Glutamatergic neuron (in vitro differentiated cells): ENCODE measurements at regions not wholly inside any gene's neighbourhood (a gene's known extent, or its start where the extent isn't known, plus 50 kb on each side); places are given as distances from the start of the nearest gene placed in this dataset.
A peak's percentile ranks its signal among the peaks of the same experiment; 100 is the strongest.

Source experiments
- DNase-seq: peaks from one replicate; pipeline ENCODE4 v3.0.0; 2022
- H3K27ac Mint-ChIP-seq: one replicate; pipeline ENCODE4 v1.8.0; 2020; ENCODE audit warnings: mild to moderate bottlenecking, mixed read lengths, inconsistent platforms; ENCODE audit not compliant: unreplicated experiment
- H3K27me3 Mint-ChIP-seq: one replicate; pipeline ENCODE4 v1.8.0; 2020; ENCODE audit warnings: mild to moderate bottlenecking, moderate library complexity, mixed read lengths, inconsistent platforms; ENCODE audit not compliant: unreplicated experiment
- H3K36me3 Mint-ChIP-seq: one replicate; pipeline ENCODE4 v1.8.0; 2020; ENCODE audit warnings: mild to moderate bottlenecking, mixed read lengths, inconsistent platforms; ENCODE audit not compliant: unreplicated experiment
- H3K4me1 Mint-ChIP-seq: one replicate; pipeline ENCODE4 v1.8.0; 2020; ENCODE audit warnings: mild to moderate bottlenecking, low read depth, mixed read lengths, inconsistent platforms; ENCODE audit not compliant: unreplicated experiment
- H3K4me3 Mint-ChIP-seq: one replicate; pipeline ENCODE4 v1.8.0; 2020; ENCODE audit warnings: mild to moderate bottlenecking, mixed read lengths, inconsistent platforms; ENCODE audit not compliant: unreplicated experiment
- H3K9me3 Mint-ChIP-seq: one replicate; pipeline ENCODE4 v1.8.0; 2020; ENCODE audit warnings: mild to moderate bottlenecking, moderate library complexity, mixed read lengths, inconsistent platforms; ENCODE audit not compliant: unreplicated experiment
- TF ChIP-seq, protein P1 (sequence below): fragments of 200-600 bp; sonication (generic); IDR thresholded peaks from one replicate; pipeline ENCODE4 v1.5.0; 2021; ENCODE audit not compliant: partially characterized antibody, unreplicated experiment

DNA sequence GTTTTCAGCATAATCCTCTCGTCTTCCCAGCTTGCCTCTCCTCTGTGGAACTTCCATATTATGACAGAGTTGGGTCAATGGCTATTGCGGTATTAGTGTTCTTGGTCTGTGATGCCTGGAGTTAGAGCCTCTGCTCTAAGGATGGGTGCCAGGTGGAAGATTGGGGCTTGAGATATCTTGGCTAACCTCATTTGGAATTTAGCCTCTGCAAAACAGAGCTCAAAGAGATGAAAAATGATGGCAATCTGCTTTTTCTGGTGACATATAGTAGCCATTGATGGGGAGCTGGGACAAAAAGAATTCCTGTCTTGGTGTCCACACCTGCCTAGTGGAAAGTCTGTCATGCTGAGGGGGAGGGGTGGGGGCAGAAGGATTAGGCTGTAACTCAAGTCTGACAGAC, 152.1 kb downstream of the RPL10L start:
- no peaks in the 10 kb centered on the region for H3K4me1 Mint-ChIP-seq
- H3K9me3 Mint-ChIP-seq: peaks cover 1% of the 10 kb centered on the region
- no peak overlapping the region for H3K27ac Mint-ChIP-seq
- no peaks in the 10 kb centered on the region for H3K27me3 Mint-ChIP-seq
- no peak for DNase-seq
- TF ChIP-seq, protein P1, sequence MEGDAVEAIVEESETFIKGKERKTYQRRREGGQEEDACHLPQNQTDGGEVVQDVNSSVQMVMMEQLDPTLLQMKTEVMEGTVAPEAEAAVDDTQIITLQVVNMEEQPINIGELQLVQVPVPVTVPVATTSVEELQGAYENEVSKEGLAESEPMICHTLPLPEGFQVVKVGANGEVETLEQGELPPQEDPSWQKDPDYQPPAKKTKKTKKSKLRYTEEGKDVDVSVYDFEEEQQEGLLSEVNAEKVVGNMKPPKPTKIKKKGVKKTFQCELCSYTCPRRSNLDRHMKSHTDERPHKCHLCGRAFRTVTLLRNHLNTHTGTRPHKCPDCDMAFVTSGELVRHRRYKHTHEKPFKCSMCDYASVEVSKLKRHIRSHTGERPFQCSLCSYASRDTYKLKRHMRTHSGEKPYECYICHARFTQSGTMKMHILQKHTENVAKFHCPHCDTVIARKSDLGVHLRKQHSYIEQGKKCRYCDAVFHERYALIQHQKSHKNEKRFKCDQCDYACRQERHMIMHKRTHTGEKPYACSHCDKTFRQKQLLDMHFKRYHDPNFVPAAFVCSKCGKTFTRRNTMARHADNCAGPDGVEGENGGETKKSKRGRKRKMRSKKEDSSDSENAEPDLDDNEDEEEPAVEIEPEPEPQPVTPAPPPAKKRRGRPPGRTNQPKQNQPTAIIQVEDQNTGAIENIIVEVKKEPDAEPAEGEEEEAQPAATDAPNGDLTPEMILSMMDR: no peak
- H3K4me3 Mint-ChIP-seq: no peak overlapping the region
- no peaks in the 10 kb centered on the region for H3K36me3 Mint-ChIP-seq

DNA sequence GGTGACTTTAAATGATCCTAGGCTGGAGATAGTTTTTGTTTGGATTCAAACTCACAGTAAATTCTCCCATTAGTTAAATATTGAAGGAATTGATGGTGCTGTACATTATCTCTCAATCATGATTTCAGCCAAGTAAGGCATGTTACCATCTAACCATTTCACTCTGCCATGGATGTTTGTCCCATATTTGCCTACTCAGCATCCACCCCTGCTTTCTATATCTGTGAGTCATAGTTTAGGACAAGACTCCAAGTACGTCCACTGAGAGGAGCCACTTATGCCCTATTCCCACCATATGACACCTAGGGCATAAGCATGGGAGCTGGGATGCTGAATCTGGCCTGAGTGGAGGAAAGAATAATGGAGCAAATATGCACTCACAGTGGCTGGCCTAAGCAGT, 155.2 kb downstream of the RPL10L start:
- Mint-ChIP-seq H3K27me3 (no peaks in the 10 kb centered on the region), H3K9me3 (peaks cover 1% of the 10 kb centered on the region), H3K36me3 (no peaks in the 10 kb centered on the region), H3K4me3 (no peak overlapping the region), H3K27ac (no peak overlapping the region), H3K4me1 (no peaks in the 10 kb centered on the region)
- DNase-seq: no peak
- TF ChIP-seq, protein P1: no peak

DNA sequence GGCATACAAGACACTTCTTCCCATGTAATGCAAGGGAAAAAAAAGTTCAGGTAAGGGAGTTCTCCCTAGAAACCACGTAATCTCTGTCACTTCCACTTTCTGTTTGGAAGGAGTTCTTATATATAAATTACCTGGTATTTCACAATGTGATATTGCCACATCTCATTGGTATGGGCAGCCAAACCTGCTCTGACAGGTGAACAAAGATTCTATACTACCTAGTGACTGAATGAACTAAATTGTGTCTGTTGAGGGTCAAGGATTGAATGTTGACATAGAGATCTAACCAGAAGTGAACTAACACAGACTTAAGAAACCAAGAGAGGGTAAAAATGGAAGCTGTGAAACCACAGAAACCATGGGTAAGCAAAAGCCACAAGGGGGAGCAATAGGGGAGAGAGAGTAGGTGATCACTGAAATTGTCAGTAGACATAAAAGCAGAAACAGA, 161.3 kb downstream of the RPL10L start:
- DNase-seq: no peak
- TF ChIP-seq, protein P1: peak; percentile 56
- H3K27ac Mint-ChIP-seq: no peak overlapping the region
- no peak overlapping the region for H3K4me3 Mint-ChIP-seq
- H3K27me3 Mint-ChIP-seq: no peaks in the 10 kb centered on the region
- no peaks in the 10 kb centered on the region for H3K4me1 Mint-ChIP-seq
- H3K9me3 Mint-ChIP-seq: no peaks in the 10 kb centered on the region
- H3K36me3 Mint-ChIP-seq: no peaks in the 10 kb centered on the region

DNA sequence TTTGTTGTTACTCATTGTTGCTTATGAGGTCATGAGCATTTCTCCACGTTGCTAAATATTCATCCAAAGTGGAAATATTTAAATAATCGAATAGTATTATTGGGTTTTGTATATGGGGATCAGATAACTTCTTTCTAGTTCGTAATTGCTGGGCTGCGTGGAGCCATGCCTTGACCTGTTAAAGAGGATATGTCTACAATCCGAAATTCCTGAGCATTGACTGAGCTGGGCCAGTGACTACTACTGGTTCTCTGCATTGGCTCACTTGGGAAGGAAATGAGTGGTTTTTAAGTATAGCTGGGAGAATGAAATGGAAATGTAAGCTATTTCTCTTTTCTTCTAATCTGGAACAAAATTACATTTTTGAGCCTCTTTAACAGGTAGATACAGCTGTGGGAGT, 163.2 kb downstream of the RPL10L start:
- TF ChIP-seq, protein P1: no peak
- no peaks in the 10 kb centered on the region for H3K4me1 Mint-ChIP-seq
- no peaks in the 10 kb centered on the region for H3K9me3 Mint-ChIP-seq
- H3K4me3 Mint-ChIP-seq: no peak overlapping the region
- no peaks in the 10 kb centered on the region for H3K27me3 Mint-ChIP-seq
- H3K36me3 Mint-ChIP-seq: no peaks in the 10 kb centered on the region
- H3K27ac Mint-ChIP-seq: no peak overlapping the region
- no peak for DNase-seq

DNA sequence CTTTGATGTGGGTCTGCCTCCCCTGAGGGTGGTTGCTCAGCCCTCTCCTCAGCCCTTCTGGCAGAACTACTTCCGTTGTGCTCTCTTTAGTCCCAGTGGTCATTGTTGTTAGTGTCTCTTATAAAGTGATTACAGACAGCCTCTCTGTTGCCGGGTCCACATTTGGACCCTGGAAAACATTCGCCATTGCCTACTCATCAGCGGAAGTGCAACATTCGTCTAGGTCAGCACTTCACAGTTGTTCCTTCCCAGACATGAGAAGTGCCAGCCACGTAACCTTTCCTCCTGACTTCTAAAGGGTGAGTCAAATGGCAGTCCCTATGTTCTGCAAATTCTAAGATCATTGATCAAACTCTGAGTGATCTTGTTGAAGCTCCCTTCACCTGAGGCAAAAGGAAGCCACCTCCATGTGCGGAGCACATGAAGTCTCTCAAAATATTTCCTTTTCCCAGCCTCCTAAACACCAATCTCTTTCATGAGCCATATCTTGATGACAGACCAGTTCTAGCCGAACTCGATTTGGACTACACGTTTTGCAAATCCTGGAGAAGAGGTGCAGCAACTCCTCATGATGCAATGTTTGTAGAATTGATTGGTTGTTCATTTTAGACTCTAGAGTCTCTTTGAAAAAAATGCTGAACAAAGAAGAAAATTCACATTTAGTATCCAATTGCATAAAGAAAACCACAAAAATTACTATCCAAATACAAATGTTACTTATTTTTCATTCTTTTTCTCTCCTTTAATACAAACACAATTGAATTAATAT, 163.8 kb downstream of the RPL10L start:
- no peak for DNase-seq
- no peak overlapping the region for H3K27ac Mint-ChIP-seq
- TF ChIP-seq, protein P1: no peak

More for the DNA sequence above, 163.8 kb downstream of the RPL10L start:
- Mint-ChIP-seq H3K27me3 (no peaks in the 10 kb centered on the region), H3K4me3 (no peak overlapping the region), H3K4me1 (no peaks in the 10 kb centered on the region), H3K36me3 (no peaks in the 10 kb centered on the region), H3K9me3 (no peaks in the 10 kb centered on the region)
